HEK293T (cell line): ENCODE measurements at regions not wholly inside any gene's neighbourhood (a gene's known extent, or its start where the extent isn't known, plus 50 kb on each side); places are given as distances from the start of the nearest gene placed in this dataset.

Experiments
- FOXA1 ChIP-seq: fragments of 450-650 bp; IDR thresholded peaks from 2 replicates; pipeline ENCODE4 v1.6.1; 2016; ENCODE audit warnings: mild to moderate bottlenecking
- FOXM1 ChIP-seq: fragments of 450-650 bp; IDR thresholded peaks from 2 replicates; pipeline ENCODE4 v1.6.1; 2017; ENCODE audit warnings: mild to moderate bottlenecking, borderline replicate concordance
- L3MBTL2 ChIP-seq: fragments of 450-650 bp; conservative IDR thresholded peaks from 2 replicates; pipeline ENCODE4 v1.6.1; 2016; ENCODE audit warnings: mild to moderate bottlenecking
- SP1 ChIP-seq: fragments of 450-650 bp; IDR thresholded peaks from 2 replicates; pipeline ENCODE4 v1.6.1; 2017
- ZNF384 ChIP-seq: fragments of 450-650 bp; IDR thresholded peaks from 2 replicates; pipeline ENCODE4 v1.6.1; 2016

DNA sequence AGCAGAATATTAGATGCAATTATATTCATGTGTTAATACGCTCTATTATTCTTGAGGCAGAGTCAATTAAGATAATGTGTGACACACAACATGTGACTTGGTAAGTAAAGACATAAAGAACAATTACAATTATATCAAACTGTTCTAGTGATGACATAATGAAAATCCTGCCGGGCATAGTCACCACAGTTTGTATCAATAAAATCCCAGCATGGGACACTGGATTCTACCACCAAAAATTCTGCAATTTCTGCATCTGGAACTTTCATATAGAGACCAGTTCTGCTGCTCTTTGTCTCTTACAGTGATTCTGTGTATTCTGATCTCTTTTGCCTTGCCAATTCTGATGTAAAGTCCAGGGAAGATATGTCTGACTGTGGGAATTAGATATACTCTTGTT is 495.6 kb upstream of the LRRC4C start:
- TF ChIP-seq SP1 (no peak), FOXA1 (no peak), L3MBTL2 (no peak), ZNF384 (no peak), FOXM1 (no peak)
